IMR-90 (cell line): ENCODE measurements at regions not wholly inside any gene's neighbourhood (a gene's known extent, or its start where the extent isn't known, plus 50 kb on each side); places are given as distances from the start of the nearest gene placed in this dataset.

Experiments
- ATAC-seq: fragments of 200-7000 bp; cut with Tn5 transposase; 2 replicates; pipeline ENCODE4 v1.9.1; 2020; ENCODE audit warnings: low read depth, mild to moderate bottlenecking, moderate library complexity
- BruUV-seq: library from RNA; stranded (reverse); fragments of 400-500 nt; replicated peaks from 2 replicates; lab custom pipeline; 2021; lab: Mats Ljungman, UMichigan
- CTCF ChIA-PET: fragments of 300-600 bp; formaldehyde crosslinking; extraction: SDS; loops from one replicate; lab custom pipeline; 2021; ENCODE audit warnings: antibody characterized with exemption; lab: Yijun Ruan, JAX
- POLR2A ChIA-PET: fragments of 300-600 bp; sonication (Branson Sonifier 250); formaldehyde crosslinking; loops from one replicate; lab custom pipeline; 2022; ENCODE audit warnings: antibody characterized with exemption; ENCODE audit not compliant: unreplicated experiment; lab: Charles Lee
- DNase-seq: peaks from one replicate; pipeline ENCODE4 v3.0.0; 2013
- H2AFZ ChIP-seq: replicated peaks from 2 replicates; pipeline ENCODE3; 2013; ENCODE audit warnings: low read length, mild to moderate bottlenecking; ENCODE audit not compliant: poor library complexity
- H2AK5ac ChIP-seq: 2 replicates; pipeline ENCODE4 v1.6.1; 2013; ENCODE audit warnings: low read depth, low read length, inconsistent platforms
- H2AK9ac ChIP-seq: replicated peaks from 2 replicates; pipeline ENCODE3; 2013; ENCODE audit warnings: mild to moderate bottlenecking, low read depth, low read length, moderate library complexity; ENCODE audit not compliant: poor library complexity
- H2BK120ac ChIP-seq: 2 replicates; pipeline ENCODE4 v1.6.1; 2013; ENCODE audit warnings: low read depth, low read length, inconsistent platforms
- H2BK15ac ChIP-seq: 3 replicates; pipeline ENCODE4 v1.6.1; 2013; ENCODE audit warnings: low read depth, low read length, inconsistent platforms
- H2BK20ac ChIP-seq: 2 replicates; pipeline ENCODE4 v1.6.1; 2013; ENCODE audit warnings: low read depth, mild to moderate bottlenecking, inconsistent platforms, low read length, moderate library complexity
- H2BK5ac ChIP-seq: 2 replicates; pipeline ENCODE4 v1.6.1; 2013; ENCODE audit warnings: mild to moderate bottlenecking, low read depth, low read length, inconsistent platforms; ENCODE audit not compliant: poor library complexity, severe bottlenecking
- H3K14ac ChIP-seq: replicated peaks from 2 replicates; pipeline ENCODE4 v1.6.1; 2013; ENCODE audit warnings: low read depth, low read length, inconsistent platforms
- H3K18ac ChIP-seq: 2 replicates; pipeline ENCODE4 v1.6.1; 2013; ENCODE audit warnings: low read depth, low read length, control low read depth
- H3K23ac ChIP-seq: 2 replicates; pipeline ENCODE4 v1.6.1; 2013; ENCODE audit warnings: low read depth, low read length, inconsistent platforms
- H3K27ac ChIP-seq: 2 replicates; pipeline ENCODE4 v1.5.1; 2013; ENCODE audit warnings: mild to moderate bottlenecking, control low read depth, low read length; ENCODE audit not compliant: insufficient read depth
- H3K27me3 ChIP-seq: 2 replicates; pipeline ENCODE4 v1.6.1; 2013; ENCODE audit warnings: low read length; ENCODE audit not compliant: control insufficient read depth, insufficient read depth
- H3K36me3 ChIP-seq: 2 replicates; pipeline ENCODE4 v1.6.1; 2013; ENCODE audit warnings: low read length, mixed read lengths; ENCODE audit not compliant: control insufficient read depth, insufficient read depth
- H3K4ac ChIP-seq: 2 replicates; pipeline ENCODE4 v1.6.1; 2013; ENCODE audit warnings: low read depth, low read length, inconsistent platforms
- H3K4me1 ChIP-seq: 2 replicates; pipeline ENCODE4 v1.6.1; 2013; ENCODE audit warnings: low read length, mixed read lengths; ENCODE audit not compliant: control insufficient read depth, insufficient read depth
- H3K4me2 ChIP-seq: 2 replicates; pipeline ENCODE4 v1.6.1; 2013; ENCODE audit warnings: low read depth, mild to moderate bottlenecking, control low read depth, low read length, moderate library complexity
- H3K4me3 ChIP-seq: 2 replicates; pipeline ENCODE4 v1.5.1; 2013; ENCODE audit warnings: low read depth, mild to moderate bottlenecking, control low read depth, low read length, moderate library complexity; ENCODE audit not compliant: insufficient read depth
- H3K56ac ChIP-seq: 2 replicates; pipeline ENCODE4 v1.6.1; 2013; ENCODE audit warnings: low read length, inconsistent platforms; ENCODE audit not compliant: insufficient read depth; ENCODE audit errors: extremely low read depth
- H3K79me1 ChIP-seq, 2 experiments: 2 replicates each; pipeline ENCODE4 v1.6.1; 2013; ENCODE audit warnings: low read length in 2 of 2, inconsistent platforms in 1 of 2, low read depth in 1 of 2
- H3K9ac ChIP-seq: 2 replicates; pipeline ENCODE4 v1.6.1; 2013; ENCODE audit warnings: low read depth, low read length, control low read depth
- H3K9me1 ChIP-seq: 2 replicates; pipeline ENCODE4 v1.6.1; 2013; ENCODE audit warnings: low read length, inconsistent platforms; ENCODE audit not compliant: insufficient read depth
- H3K9me3 ChIP-seq: 2 replicates; pipeline ENCODE4 v1.6.1; 2013; ENCODE audit warnings: low read length; ENCODE audit not compliant: control insufficient read depth, insufficient read depth
- H4K20me1 ChIP-seq: 2 replicates; pipeline ENCODE4 v1.6.1; 2013; ENCODE audit warnings: low read length, inconsistent platforms; ENCODE audit not compliant: insufficient read depth
- H4K5ac ChIP-seq: 2 replicates; pipeline ENCODE4 v1.6.1; 2013; ENCODE audit warnings: mild to moderate bottlenecking, low read depth, low read length, control low read depth
- H4K8ac ChIP-seq, 2 experiments: 2 replicates each; pipeline ENCODE4 v1.6.1; 2013; ENCODE audit warnings: low read depth in 2 of 2, low read length in 2 of 2, control low read depth in 1 of 2, inconsistent platforms in 1 of 2
- H4K91ac ChIP-seq: 2 replicates; pipeline ENCODE4 v1.6.1; 2013; ENCODE audit warnings: low read depth, low read length, inconsistent platforms; ENCODE audit not compliant: insufficient read depth
- BHLHE40 ChIP-seq: fragments of 150-350 bp; IDR thresholded peaks from 2 replicates; pipeline ENCODE4 v1.6.1; 2016; ENCODE audit warnings: mild to moderate bottlenecking, low read depth, low read length
- CHD1 ChIP-seq: IDR thresholded peaks from 2 replicates; pipeline ENCODE4 v1.6.1; 2012; ENCODE audit warnings: low read depth, low read length, improper control_type of control experiment
- ELK1 ChIP-seq: fragments of 150-350 bp; IDR thresholded peaks from 2 replicates; pipeline ENCODE4 v1.6.1; 2016; ENCODE audit warnings: low read depth, mild to moderate bottlenecking, low read length, moderate library complexity, borderline replicate concordance
- RAD21 ChIP-seq: IDR thresholded peaks from 2 replicates; pipeline ENCODE4 v1.6.1; 2012; ENCODE audit warnings: low read length, improper control_type of control experiment
- WGBS, 2 experiments: methylation state at CpG; one replicate each; pipeline versions ENCODE4 v1.1.5 to v1.1.7; 2013; ENCODE audit warnings: missing lambda C conversion rate in 2 of 2; ENCODE audit not compliant: insufficient read length in 1 of 2; ENCODE audit errors: extremely low coverage in 2 of 2; 5-methylcytosine and 5-hydroxymethylcytosine counted together
- dilution Hi-C: fragments of 300-500 bp; cut with HindIII; formaldehyde crosslinking; loops from one replicate; pipeline ENCODE4 v1.14.3; 2018; ENCODE audit warnings: low sequenced_read_pairs; ENCODE audit not compliant: unreplicated experiment
- in situ Hi-C: fragments of 300-500 bp; cut with MboI; formaldehyde crosslinking; loops from 3 replicates; pipeline ENCODE4 v1.14.3; 2019; ENCODE audit warnings: low sequenced_read_pairs, inconsistent platforms, mixed read lengths
- intact Hi-C: fragments of 100-400 bp; cut with micrococcal nuclease; formaldehyde crosslinking; loops from 2 replicates; pipeline ENCODE4 v1.10.0; 2022

- Histone ChIP-seq H3K9me1 (no peaks in the 10 kb centered on the region), H4K5ac (no peak overlapping the region), H3K4me3 (no peak overlapping the region), H4K8ac (no peak overlapping the region), H3K23ac (no peak overlapping the region), H3K4me2 (no peak overlapping the region), H3K27ac (no peak overlapping the region), H3K9ac (no peak overlapping the region), H3K9me3 (no peaks in the 10 kb centered on the region), H4K20me1 (no peaks in the 10 kb centered on the region), H4K91ac (no peak overlapping the region), H3K79me1 (no peaks in the 10 kb centered on the region), H2BK20ac (no peak overlapping the region), H3K27me3 (no peaks in the 10 kb centered on the region), H3K18ac (no peak overlapping the region), H3K14ac (no peak overlapping the region), H2AK5ac (no peak overlapping the region), H2BK120ac (no peak overlapping the region), H2BK5ac (no peak overlapping the region), H3K36me3 (no peaks in the 10 kb centered on the region), H3K4ac (no peak overlapping the region), H3K4me1 (no peaks in the 10 kb centered on the region), H2AFZ (no peak overlapping the region), H2AK9ac (no peak overlapping the region), H2BK15ac (no peak overlapping the region), H3K56ac (no peak overlapping the region)
- ChIA-PET CTCF (no interaction called here), POLR2A (no interaction called here)
- in situ Hi-C loops (no loop called here), intact Hi-C loops (no loop called here), dilution Hi-C loops (no loop called here)
- no peak for ATAC-seq
- DNase-seq, result no peak
- no TSS peak for BruUV-seq
- WGBS, 2 experiments, result no CpG with 5 or more reads among the region's 3 CpGs
- TF ChIP-seq ELK1 (no peak), RAD21 (no peak), BHLHE40 (no peak), CHD1 (no peak)
Observed at GRCh38 chrX:78831523-78831922, 84.0 kb downstream of the LPAR4 start.
